HL-60 (cell line): ENCODE measurements at regions not wholly inside any gene's neighbourhood (a gene's known extent, or its start where the extent isn't known, plus 50 kb on each side); places are given as distances from the start of the nearest gene placed in this dataset.

Source experiments
- DNase-seq, 2 experiments: peaks; one replicate each; pipeline ENCODE4 v3.0.0-alpha.2; 2010 to 2020; ENCODE audit warnings: low read depth in 1 of 2, low spot score in 1 of 2
- H3K27ac ChIP-seq: fragments of 250-450 bp; sonication (Bioruptor Pico); replicated peaks from 2 replicates; pipeline ENCODE4 v1.5.1; 2020; ENCODE audit warnings: mild to moderate bottlenecking, moderate library complexity
- H3K27me3 ChIP-seq: fragments of 250-450 bp; sonication (Bioruptor Pico); 2 replicates; pipeline ENCODE4 v1.5.1; 2021; ENCODE audit warnings: mild to moderate bottlenecking, moderate library complexity; ENCODE audit not compliant: insufficient read depth, poor library complexity, severe bottlenecking
- H3K4me3 ChIP-seq: replicated peaks from 2 replicates; pipeline ENCODE4 v1.5.1; 2011; ENCODE audit warnings: mild to moderate bottlenecking, control low read depth, low read length; ENCODE audit not compliant: insufficient read depth
- GABPA ChIP-seq: IDR thresholded peaks from 2 replicates; pipeline ENCODE4 v1.6.1; 2012; ENCODE audit warnings: low read depth
- POLR2AphosphoS5 ChIP-seq: IDR thresholded peaks from 2 replicates; pipeline ENCODE4 v1.6.1; 2012; ENCODE audit warnings: low read depth
- SPI1 ChIP-seq: IDR thresholded peaks from 2 replicates; pipeline ENCODE4 v1.6.1; 2012; ENCODE audit warnings: low read depth, mild to moderate bottlenecking, borderline replicate concordance
- TF ChIP-seq, protein P1 (sequence below): IDR thresholded peaks from one replicate; pipeline ENCODE4 v1.5.1; 2011; ENCODE audit warnings: low read length, control low read depth, inconsistent platforms; ENCODE audit not compliant: insufficient read depth
- TF ChIP-seq, protein P2 (sequence below): IDR thresholded peaks from 2 replicates; pipeline ENCODE4 v1.6.1; 2012; ENCODE audit warnings: low read depth; ENCODE audit not compliant: insufficient replicate concordance

DNA sequence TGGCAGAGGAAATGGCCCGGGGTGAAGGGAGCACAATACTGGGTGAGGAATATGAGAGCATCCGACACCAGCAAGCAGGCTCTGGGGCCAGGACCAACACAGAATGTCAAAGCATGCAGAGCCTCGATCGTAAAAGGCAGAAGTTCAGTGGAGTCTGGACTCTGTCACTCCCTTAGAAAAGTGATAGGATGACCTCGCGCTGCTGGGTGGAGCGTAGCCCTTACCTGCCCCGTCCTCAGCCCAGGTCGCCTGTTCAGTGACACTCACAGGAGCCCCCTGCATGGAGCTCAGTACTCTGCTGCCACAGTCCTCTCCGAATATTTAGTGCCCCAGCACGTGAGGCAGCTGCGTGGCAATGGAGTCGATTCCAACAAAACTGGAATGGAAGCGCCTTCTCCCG lies 236.7 kb upstream of the MYT1L start:
- H3K4me3 ChIP-seq, result no peak overlapping the region
- no peak for DNase-seq
- no peak overlapping the region for H3K27ac ChIP-seq
- TF ChIP-seq GABPA (no peak), POLR2AphosphoS5 (no peak), SPI1 (no peak)
- TF ChIP-seq, protein P1, sequence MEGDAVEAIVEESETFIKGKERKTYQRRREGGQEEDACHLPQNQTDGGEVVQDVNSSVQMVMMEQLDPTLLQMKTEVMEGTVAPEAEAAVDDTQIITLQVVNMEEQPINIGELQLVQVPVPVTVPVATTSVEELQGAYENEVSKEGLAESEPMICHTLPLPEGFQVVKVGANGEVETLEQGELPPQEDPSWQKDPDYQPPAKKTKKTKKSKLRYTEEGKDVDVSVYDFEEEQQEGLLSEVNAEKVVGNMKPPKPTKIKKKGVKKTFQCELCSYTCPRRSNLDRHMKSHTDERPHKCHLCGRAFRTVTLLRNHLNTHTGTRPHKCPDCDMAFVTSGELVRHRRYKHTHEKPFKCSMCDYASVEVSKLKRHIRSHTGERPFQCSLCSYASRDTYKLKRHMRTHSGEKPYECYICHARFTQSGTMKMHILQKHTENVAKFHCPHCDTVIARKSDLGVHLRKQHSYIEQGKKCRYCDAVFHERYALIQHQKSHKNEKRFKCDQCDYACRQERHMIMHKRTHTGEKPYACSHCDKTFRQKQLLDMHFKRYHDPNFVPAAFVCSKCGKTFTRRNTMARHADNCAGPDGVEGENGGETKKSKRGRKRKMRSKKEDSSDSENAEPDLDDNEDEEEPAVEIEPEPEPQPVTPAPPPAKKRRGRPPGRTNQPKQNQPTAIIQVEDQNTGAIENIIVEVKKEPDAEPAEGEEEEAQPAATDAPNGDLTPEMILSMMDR, result no peak
- TF ChIP-seq, protein P2, sequence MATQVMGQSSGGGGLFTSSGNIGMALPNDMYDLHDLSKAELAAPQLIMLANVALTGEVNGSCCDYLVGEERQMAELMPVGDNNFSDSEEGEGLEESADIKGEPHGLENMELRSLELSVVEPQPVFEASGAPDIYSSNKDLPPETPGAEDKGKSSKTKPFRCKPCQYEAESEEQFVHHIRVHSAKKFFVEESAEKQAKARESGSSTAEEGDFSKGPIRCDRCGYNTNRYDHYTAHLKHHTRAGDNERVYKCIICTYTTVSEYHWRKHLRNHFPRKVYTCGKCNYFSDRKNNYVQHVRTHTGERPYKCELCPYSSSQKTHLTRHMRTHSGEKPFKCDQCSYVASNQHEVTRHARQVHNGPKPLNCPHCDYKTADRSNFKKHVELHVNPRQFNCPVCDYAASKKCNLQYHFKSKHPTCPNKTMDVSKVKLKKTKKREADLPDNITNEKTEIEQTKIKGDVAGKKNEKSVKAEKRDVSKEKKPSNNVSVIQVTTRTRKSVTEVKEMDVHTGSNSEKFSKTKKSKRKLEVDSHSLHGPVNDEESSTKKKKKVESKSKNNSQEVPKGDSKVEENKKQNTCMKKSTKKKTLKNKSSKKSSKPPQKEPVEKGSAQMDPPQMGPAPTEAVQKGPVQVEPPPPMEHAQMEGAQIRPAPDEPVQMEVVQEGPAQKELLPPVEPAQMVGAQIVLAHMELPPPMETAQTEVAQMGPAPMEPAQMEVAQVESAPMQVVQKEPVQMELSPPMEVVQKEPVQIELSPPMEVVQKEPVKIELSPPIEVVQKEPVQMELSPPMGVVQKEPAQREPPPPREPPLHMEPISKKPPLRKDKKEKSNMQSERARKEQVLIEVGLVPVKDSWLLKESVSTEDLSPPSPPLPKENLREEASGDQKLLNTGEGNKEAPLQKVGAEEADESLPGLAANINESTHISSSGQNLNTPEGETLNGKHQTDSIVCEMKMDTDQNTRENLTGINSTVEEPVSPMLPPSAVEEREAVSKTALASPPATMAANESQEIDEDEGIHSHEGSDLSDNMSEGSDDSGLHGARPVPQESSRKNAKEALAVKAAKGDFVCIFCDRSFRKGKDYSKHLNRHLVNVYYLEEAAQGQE, result no peak
- no peaks in the 10 kb centered on the region for H3K27me3 ChIP-seq

DNA sequence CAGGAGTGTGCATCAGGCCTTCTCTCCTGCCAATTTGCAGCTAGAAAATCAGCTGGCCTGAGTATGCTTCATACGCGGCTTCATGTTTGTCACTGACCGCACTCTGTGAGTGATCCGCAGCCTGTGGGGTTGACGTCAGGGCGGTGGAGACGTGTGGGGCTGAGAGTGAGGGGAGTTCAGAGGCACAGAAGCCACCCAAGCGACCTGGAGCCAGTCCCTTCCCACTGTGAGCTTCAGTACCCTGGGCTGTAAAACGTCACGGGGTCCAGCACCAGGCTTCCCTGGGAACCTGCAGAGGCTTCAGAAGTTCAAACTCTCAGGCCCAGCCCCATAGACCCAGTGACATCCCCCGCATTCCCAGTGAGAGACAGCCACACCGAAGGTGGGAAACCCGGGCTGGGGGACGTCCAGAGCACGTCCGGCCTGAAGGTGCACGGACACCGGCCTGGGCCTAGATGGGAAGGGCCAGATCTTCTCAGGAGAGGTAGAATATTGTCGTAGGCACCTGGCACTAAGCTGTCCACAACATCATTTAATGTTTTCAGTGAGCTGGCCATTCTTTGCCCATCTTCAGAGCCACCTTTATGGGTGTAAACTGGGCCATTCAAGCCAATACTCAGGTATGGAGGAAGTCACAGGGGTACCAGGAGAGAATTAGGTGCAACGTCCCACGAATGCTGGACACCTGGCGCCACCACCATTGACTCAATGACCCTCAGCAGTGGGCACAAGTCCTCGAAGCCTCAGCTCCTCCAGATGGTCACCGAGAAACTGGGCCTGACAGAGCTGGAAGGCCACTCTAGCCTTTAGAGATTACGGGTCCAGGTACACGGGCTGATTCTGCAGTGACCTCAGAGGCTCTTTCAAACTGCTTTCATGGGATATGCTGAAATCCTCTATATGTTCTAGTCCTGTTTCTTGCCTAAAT lies 235.6 kb upstream of the MYT1L start:
- no peaks in the 10 kb centered on the region for H3K27me3 ChIP-seq
- DNase-seq, result no peak
- TF ChIP-seq SPI1 (no peak), GABPA (no peak), POLR2AphosphoS5 (no peak)
- TF ChIP-seq, protein P2, result no peak
- TF ChIP-seq, protein P1, result no peak
- H3K27ac ChIP-seq, result no peak overlapping the region
- no peak overlapping the region for H3K4me3 ChIP-seq

DNA sequence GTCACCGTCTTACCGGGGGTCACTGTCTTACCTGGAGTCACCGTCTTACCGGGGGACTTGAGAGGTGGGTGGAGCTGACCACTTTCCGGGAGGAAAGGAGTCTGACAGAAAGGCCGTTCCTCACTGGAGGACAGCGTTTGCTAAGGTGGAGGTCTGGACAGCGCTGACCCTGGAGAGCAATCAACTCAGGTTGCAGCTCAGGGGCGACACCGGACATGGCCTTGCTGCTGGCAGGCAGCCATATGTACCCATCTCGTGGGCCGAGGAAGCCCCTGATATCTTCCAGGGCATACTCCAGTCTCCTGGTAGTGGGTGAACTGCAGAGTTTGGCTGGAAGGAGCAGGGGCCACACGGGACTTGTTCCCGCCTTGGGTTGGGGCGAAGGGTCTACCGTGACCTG lies 234.6 kb upstream of the MYT1L start:
- Histone ChIP-seq H3K4me3 (no peak overlapping the region), H3K27me3 (no peaks in the 10 kb centered on the region), H3K27ac (no peak overlapping the region)
- TF ChIP-seq GABPA (no peak), SPI1 (no peak), POLR2AphosphoS5 (no peak)
- TF ChIP-seq, protein P2, result no peak
- TF ChIP-seq, protein P1, result no peak
- DNase-seq, result no peak
